ENCODE measurements at regions not wholly inside any gene's neighbourhood (a gene's known extent, or its start where the extent isn't known, plus 50 kb on each side); places are given as distances from the start of the nearest gene placed in this dataset.

DNA sequence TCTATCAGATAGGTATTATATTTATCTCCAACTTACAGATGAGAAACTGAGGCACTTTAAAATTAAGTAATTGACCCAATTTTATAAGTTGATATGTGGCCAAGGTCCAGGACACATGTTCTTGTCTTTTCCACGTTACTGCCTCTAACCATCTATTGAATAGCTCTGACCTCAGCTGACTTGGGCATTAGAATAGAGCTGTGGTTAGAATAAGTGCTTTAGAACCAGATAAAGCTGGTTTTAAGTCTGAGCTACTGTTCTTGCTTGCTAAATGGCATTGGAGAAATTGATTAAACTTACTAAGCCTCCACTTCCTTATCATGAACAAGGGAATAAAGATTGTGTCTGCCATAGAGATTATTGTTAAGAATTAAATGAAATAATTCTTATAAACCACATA lies 147.8 kb upstream of the DTNBP1 start (continued):
- TF ChIP-seq, protein P1, sequence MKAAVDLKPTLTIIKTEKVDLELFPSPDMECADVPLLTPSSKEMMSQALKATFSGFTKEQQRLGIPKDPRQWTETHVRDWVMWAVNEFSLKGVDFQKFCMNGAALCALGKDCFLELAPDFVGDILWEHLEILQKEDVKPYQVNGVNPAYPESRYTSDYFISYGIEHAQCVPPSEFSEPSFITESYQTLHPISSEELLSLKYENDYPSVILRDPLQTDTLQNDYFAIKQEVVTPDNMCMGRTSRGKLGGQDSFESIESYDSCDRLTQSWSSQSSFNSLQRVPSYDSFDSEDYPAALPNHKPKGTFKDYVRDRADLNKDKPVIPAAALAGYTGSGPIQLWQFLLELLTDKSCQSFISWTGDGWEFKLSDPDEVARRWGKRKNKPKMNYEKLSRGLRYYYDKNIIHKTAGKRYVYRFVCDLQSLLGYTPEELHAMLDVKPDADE (IDR thresholded peaks at IDR 0.05): no peak
- TF ChIP-seq ZNF114 (CRISPR knock-in tag; IDR thresholded peaks at IDR 0.05) (no peak), STAT1 (IDR thresholded peaks at IDR 0.05; ENCODE audit: unreplicated experiment) (no peak), ZNF331 (CRISPR knock-in tag; IDR thresholded peaks at IDR 0.05; ENCODE audit: low read depth) (no peak), EZH2phosphoT487 (IDR thresholded peaks at IDR 0.05; ENCODE audit: unreplicated experiment) (no peak)
- TF ChIP-seq, protein P2, sequence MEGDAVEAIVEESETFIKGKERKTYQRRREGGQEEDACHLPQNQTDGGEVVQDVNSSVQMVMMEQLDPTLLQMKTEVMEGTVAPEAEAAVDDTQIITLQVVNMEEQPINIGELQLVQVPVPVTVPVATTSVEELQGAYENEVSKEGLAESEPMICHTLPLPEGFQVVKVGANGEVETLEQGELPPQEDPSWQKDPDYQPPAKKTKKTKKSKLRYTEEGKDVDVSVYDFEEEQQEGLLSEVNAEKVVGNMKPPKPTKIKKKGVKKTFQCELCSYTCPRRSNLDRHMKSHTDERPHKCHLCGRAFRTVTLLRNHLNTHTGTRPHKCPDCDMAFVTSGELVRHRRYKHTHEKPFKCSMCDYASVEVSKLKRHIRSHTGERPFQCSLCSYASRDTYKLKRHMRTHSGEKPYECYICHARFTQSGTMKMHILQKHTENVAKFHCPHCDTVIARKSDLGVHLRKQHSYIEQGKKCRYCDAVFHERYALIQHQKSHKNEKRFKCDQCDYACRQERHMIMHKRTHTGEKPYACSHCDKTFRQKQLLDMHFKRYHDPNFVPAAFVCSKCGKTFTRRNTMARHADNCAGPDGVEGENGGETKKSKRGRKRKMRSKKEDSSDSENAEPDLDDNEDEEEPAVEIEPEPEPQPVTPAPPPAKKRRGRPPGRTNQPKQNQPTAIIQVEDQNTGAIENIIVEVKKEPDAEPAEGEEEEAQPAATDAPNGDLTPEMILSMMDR (conservative IDR thresholded peaks at IDR 0.05; ENCODE audit: low read depth in 2 of 2): no peak

DNA sequence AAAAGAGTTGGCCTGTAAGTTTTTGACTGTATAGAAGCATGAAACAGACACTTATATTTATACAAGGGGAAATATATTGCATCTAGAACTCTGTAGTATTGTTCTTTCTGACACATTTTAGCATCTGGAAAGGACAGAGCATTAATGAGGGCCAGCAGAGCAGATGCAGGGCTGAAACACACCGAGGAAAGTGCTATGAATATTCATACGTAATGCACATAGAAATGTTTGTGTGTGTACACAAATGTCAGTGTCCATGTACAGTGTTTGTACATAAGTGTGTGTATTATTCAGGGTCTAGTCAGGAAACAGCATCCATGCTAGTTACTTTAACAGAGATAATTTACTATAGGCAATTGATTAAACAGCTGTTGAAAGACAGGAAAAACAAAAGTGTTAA lies 146.5 kb upstream of the DTNBP1 start:
- no peak overlapping the region for H2AFZ ChIP-seq
- H3K4me1 ChIP-seq (ENCODE audit: insufficient read depth): no peaks in the 10 kb centered on the region
- H3K4me3 Mint-ChIP-seq: no peak overlapping the region
- no peaks in the 10 kb centered on the region for H3K36me3 Mint-ChIP-seq (ENCODE audit: low read depth)
- no peaks in the 10 kb centered on the region; the same call in 1 of the 2 replicates for H3K9me2 ChIP-seq (ENCODE audit: insufficient read depth)
- no peaks in the 10 kb centered on the region for H3K27me3 Mint-ChIP-seq (ENCODE audit: insufficient read depth, low read depth, poor library complexity)
- no peak overlapping the region for H3K4me2 ChIP-seq
- H3K27me3 ChIP-seq (ENCODE audit: insufficient read depth): no peaks in the 10 kb centered on the region
- no peaks in the 10 kb centered on the region for H3K79me2 ChIP-seq (replicated peaks; ENCODE audit: insufficient read depth)
- H4K20me1 ChIP-seq (replicated peaks; ENCODE audit: insufficient read depth): no peaks in the 10 kb centered on the region
- no peaks in the 10 kb centered on the region for H3F3A ChIP-seq (replicated peaks; ENCODE audit: low read depth)
- H3K4me1 Mint-ChIP-seq: no peaks in the 10 kb centered on the region; the same call in 2 of the 3 replicates
- H3K27ac Mint-ChIP-seq: no peak overlapping the region
- no peaks in the 10 kb centered on the region for H3K36me3 ChIP-seq (ENCODE audit: insufficient read depth)
- H3K9me3 Mint-ChIP-seq: no peaks in the 10 kb centered on the region; the same call in 1 of the 3 replicates
- no peak overlapping the region for H3K27ac ChIP-seq (ENCODE audit: low read depth)
- DNase-seq (ENCODE audit: low spot score) (no peak), ATAC-seq (no peak)
- H3K4me3 ChIP-seq: no peak overlapping the region
- TF ChIP-seq EZH2 (IDR thresholded peaks at IDR 0.05; ENCODE audit: low read depth, unreplicated experiment) (no peak), EZH2phosphoT487 (IDR thresholded peaks at IDR 0.05; ENCODE audit: unreplicated experiment) (no peak), STAT1 (IDR thresholded peaks at IDR 0.05; ENCODE audit: unreplicated experiment) (no peak), CREB1 (CRISPR knock-in tag; IDR thresholded peaks at IDR 0.05; ENCODE audit: low read depth) (no peak), ZNF331 (CRISPR knock-in tag; IDR thresholded peaks at IDR 0.05; ENCODE audit: low read depth) (no peak), ZNF114 (CRISPR knock-in tag; IDR thresholded peaks at IDR 0.05) (no peak)
- TF ChIP-seq, protein P1 (IDR thresholded peaks at IDR 0.05): no peak
- TF ChIP-seq, protein P3, sequence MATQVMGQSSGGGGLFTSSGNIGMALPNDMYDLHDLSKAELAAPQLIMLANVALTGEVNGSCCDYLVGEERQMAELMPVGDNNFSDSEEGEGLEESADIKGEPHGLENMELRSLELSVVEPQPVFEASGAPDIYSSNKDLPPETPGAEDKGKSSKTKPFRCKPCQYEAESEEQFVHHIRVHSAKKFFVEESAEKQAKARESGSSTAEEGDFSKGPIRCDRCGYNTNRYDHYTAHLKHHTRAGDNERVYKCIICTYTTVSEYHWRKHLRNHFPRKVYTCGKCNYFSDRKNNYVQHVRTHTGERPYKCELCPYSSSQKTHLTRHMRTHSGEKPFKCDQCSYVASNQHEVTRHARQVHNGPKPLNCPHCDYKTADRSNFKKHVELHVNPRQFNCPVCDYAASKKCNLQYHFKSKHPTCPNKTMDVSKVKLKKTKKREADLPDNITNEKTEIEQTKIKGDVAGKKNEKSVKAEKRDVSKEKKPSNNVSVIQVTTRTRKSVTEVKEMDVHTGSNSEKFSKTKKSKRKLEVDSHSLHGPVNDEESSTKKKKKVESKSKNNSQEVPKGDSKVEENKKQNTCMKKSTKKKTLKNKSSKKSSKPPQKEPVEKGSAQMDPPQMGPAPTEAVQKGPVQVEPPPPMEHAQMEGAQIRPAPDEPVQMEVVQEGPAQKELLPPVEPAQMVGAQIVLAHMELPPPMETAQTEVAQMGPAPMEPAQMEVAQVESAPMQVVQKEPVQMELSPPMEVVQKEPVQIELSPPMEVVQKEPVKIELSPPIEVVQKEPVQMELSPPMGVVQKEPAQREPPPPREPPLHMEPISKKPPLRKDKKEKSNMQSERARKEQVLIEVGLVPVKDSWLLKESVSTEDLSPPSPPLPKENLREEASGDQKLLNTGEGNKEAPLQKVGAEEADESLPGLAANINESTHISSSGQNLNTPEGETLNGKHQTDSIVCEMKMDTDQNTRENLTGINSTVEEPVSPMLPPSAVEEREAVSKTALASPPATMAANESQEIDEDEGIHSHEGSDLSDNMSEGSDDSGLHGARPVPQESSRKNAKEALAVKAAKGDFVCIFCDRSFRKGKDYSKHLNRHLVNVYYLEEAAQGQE (IDR thresholded peaks at IDR 0.05; ENCODE audit: unreplicated experiment): no peak
- TF ChIP-seq, protein P2 (conservative IDR thresholded peaks at IDR 0.05; ENCODE audit: low read depth in 2 of 2): no peak
